Ishikawa (cell line): ENCODE measurements at regions not wholly inside any gene's neighbourhood (a gene's known extent, or its start where the extent isn't known, plus 50 kb on each side); places are given as distances from the start of the nearest gene placed in this dataset.

Source experiments
- CEBPB ChIP-seq: IDR thresholded peaks from 2 replicates; pipeline ENCODE4 v1.6.1; 2012
- CREB1 ChIP-seq: IDR thresholded peaks from 2 replicates; pipeline ENCODE4 v1.6.1; 2012; ENCODE audit warnings: low read depth
- EGR1 ChIP-seq: IDR thresholded peaks from 2 replicates; pipeline ENCODE4 v1.6.1; 2012
- RAD21 ChIP-seq: IDR thresholded peaks from 2 replicates; pipeline ENCODE4 v1.6.1; 2012; ENCODE audit warnings: low read depth
- TAF1 ChIP-seq: IDR thresholded peaks from 2 replicates; pipeline ENCODE4 v1.6.1; 2012; ENCODE audit warnings: low read depth, mild to moderate bottlenecking
- TCF12 ChIP-seq: IDR thresholded peaks from 2 replicates; pipeline ENCODE4 v1.6.1; 2012; ENCODE audit warnings: low read depth
- TEAD4 ChIP-seq: IDR thresholded peaks from 2 replicates; pipeline ENCODE4 v1.6.1; 2012
- YY1 ChIP-seq: IDR thresholded peaks from 2 replicates; pipeline ENCODE4 v1.6.1; 2012; ENCODE audit warnings: low read depth

- TF ChIP-seq TAF1, result no peak
- TF ChIP-seq CREB1, result no peak
- TF ChIP-seq TCF12, result no peak
- no peak for TF ChIP-seq CEBPB
- TF ChIP-seq EGR1, result no peak
- TF ChIP-seq YY1, result no peak
- TF ChIP-seq TEAD4, result no peak
- TF ChIP-seq RAD21, result no peak
Observed at GRCh38 chr15:39332846-39333245, 248.0 kb upstream of the THBS1 start.
